ENCODE measurements at regions not wholly inside any gene's neighbourhood (a gene's known extent, or its start where the extent isn't known, plus 50 kb on each side); places are given as distances from the start of the nearest gene placed in this dataset.
"Not testable (repeated sequence)": the region's sequence is repeated elsewhere in the genome, so short reads cannot be mapped to it uniquely, and the experiment has no call there.

GRCh38 chr10:91005276-91005675 lies 84.4 kb upstream of the ANKRD1 start:
- not testable (repeated sequence) for DNase-seq

DNA sequence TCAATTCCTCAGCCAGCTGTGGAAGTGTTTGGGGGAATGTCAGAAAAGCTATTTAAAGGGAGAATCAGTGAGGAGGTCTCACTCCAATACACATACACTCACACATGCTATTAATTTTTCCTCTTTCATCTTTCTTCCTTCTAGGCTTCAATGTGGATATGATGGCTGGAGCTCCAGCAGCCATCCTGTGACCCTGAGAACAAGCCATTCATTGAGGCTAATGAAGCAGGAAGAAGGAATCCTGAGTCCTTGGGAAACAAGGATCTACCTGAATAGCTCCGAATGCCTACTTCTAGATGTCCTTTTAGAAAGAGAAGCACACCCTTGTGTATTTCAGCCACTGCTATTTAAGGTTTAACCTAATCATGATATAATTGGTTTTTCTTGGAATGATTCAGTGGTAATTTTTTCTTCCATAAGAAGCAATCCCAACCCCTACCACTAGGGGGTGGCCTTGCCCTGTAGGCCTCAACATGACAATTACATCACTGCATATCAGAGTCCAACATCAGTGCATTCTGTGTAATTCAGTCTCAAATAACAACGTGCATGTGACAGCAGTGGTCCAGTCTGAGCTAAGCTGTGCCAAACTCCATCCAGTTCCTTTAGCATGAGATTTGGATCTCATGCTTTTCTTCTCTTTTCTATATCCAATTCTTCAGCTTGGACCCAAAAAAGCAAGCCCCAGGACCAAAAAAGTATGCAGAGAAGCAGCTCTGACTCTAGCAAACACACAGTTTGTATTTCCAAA lies 85.3 kb upstream of the ANKRD1 start:
- DNase-seq = peak in 1 of 2 experiments; percentile 0

DNA sequence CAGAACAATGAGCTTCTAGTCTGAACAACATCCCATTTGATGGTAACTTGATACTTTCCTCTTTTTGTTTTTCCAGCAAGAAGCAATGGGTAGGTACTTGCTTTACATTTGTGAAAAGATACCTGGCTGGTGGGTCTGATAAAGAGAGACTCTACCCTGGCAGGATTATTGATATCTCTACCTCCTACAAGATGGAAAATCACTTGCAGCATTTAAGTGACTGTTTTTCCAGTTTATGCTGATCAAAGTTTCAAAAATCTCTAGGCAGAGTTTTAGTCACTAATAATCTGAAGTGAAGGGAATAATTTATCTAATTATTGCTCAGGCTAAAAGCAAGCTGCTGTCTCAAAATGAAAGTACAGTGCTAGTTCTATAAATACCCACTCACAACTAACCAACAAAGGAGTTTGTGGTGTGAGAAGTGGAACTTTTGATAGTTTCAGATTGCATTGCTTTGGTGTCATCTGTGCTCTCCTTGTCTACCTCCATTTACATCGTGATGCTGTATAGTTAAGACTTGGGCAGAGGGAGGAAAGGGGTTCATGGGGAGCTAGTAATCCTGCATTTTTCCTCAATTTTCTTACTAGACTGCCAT lies 86.0 kb upstream of the ANKRD1 start:
- DNase-seq = no peak

DNA sequence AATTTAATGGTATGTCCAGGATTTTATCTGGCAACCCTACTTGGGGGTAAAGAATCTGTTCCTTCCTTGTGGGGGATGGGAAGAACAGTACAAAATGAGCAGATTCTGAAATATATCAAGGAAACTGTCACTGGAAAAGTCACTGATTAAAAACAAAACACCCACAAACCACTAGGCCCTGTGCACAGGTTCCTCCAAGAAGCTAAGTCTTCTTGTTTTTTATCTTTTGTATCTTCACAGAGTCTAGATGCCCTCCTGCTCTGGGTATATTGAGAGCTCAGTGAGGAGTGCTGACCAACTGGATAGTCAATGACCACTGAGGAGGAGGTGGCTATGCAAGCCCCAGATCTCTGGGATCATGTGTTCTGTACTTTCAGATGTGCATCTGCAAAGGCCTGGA lies 86.8 kb upstream of the ANKRD1 start:
- DNase-seq = no peak

DNA sequence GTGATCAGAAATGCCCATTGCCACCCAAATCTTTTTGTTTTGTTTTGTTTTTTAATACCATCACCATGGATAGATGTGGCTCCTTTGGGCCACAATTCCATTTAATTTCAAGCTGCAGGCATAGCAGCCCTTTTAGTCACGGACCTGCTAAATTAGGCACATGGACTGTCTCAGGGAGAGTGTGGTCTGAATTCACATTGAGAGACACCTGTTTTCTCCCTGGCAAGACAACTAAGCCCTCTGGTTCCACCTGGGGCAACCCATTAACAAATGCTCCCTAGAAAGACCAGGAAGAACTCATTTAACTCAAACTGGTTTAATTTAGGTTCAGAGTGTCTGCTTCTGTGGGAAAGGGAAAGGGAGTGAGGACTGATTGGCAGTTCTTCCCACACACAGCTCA lies 88.2 kb upstream of the ANKRD1 start:
- no peak for DNase-seq

DNA sequence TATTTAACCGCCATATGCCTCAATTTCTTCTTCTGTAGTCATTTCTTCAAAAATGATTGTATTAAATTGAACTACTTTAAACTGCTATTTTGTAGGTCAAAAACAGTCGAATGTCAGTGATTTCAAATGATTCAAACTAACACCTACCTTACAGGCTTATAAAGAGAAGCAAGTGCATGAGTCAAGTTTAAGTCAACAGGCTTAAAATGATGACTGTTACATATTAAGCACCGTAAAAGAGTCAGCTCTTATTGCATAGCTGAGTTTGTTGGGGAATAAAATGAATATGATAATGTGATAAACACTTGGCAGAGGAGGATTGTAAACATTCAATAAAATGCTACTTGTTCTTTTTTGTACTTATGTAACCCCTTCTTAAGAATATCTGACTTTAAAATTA lies 90.1 kb upstream of the ANKRD1 start:
- DNase-seq = no peak

DNA sequence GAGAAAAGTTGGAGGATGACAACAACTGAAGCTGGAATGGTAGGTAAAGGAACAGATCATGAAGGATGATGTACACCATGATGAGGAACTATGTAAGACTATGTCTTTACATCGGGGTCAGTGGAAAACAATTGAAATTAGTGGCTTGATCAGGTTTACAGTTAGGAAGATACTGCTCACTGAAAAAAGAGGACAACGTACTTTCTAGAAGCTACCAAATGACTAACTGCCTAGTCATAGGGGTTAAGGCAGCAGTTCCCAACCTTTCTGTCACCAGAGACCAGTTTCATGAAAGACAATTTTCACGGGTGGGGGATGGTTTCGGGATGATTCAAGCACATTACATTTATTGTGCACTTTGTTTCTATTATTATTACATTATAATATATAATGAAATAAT lies 91.6 kb upstream of the ANKRD1 start:
- DNase-seq = no peak

GRCh38 chr10:91013985-91014384 lies 93.1 kb upstream of the ANKRD1 start:
- DNase-seq = no peak

DNA sequence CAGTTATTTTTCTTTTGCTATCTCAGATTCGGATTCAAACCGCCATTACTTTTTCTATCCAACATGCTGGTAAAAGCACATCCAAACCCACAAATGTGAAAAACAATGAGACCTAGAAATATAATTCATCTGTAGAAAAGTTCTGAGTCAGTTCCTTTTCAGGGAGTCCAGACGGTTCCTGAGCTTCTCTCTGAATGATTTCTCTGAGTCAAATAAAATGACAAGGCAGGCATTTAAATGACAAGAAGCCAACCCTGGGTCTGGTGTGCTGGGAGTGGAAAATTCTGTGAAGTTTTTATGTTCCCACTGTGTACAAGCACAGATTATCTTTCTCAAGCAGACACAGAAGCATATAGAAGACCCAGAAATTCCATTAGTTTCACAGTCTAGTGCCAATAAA lies 96.3 kb upstream of the ANKRD1 start:
- no peak for DNase-seq

- DNase-seq = no peak
Measured at GRCh38 chr10:91021901-91022300, 101.0 kb upstream of the ANKRD1 start.

DNA sequence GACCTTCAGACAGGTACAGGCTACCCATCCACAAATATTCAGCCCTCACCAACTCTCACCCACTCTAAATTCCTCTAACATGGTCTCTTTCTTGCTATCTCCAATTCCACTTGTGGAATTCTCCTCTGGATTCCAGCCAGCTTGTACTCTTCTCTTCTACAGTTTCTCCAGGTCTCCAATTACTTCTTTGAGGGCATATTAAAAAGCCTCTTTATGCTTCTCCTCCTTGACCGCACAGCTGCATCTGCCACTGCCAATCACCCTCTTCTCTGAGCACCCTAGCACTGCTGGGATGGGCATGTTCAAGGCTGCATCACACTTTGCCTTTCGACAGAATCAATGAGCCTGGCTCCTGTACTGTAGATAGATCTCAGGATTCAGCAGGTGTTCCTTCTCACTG lies 101.5 kb upstream of the ANKRD1 start:
- no peak for DNase-seq

DNA sequence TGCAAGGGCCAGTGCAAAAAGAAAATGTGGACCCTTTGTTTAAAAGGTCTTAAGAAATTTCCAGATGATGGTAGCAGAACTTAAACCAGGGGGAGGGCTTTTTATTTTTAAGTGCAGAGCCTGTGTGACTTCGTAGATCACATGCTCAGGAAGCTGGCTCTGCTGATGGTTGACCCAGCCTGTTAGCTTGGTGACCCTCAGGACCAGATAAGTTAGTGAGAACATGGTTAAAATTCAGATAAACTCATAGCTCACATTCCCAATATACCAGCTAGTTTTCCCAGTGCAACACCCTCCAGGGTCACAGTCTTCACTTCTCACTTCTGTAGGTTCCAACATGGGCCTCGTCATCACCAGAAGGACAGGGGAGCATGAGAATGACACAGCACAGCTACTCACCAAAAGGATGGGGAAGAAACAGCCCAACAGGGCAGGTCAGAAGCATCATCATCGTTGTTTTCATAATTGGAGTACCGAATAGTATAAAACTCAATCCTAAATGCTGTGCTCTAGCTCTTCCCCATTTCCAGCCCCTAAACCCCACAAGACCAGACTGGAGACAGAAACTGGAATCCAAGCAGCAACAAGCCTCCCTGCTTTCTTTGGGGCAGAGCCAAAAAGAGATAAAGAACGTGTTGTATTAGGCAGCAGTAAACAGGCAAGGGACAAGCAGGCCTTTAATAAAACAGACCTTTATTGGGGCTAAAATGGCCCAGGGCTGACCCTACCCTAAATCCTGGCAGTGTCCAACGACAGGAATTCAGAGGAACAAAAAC lies 102.2 kb upstream of the ANKRD1 start:
- DNase-seq = no peak

DNA sequence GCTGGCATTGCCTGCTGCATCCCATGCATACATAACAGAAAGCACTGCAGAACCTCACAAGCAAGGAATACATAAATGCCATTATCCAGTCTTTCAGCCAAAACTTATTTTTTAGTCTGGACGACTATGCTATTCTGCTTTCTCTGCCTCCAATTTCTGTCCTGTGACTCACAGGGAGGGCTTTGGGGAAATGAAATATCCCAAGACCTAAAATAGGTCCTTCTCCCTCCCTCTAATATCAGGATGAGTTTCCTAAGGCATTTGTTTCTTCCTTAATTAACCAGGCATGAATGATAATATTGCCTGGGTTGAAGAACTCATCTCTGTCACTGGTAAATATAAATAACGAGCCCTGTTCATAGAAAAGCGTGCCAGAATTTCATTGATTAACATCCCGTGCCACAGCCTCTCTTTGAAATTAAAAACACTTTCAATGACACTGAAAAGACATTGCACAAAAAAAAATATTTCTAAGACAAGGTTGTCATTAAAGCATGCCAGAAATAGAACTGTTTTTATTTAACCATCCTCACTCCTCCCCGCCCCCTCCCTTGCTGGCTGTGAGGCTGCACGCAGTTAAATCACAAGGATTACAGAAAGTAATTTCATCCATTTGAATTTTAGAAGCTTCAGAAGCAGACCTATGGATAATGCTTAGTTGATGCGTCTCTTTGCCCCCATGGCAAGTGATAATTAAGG lies 103.0 kb upstream of the ANKRD1 start:
- no peak for DNase-seq

- no peak for DNase-seq
Measured at GRCh38 chr10:91024541-91024940, 103.7 kb upstream of the ANKRD1 start.

DNA sequence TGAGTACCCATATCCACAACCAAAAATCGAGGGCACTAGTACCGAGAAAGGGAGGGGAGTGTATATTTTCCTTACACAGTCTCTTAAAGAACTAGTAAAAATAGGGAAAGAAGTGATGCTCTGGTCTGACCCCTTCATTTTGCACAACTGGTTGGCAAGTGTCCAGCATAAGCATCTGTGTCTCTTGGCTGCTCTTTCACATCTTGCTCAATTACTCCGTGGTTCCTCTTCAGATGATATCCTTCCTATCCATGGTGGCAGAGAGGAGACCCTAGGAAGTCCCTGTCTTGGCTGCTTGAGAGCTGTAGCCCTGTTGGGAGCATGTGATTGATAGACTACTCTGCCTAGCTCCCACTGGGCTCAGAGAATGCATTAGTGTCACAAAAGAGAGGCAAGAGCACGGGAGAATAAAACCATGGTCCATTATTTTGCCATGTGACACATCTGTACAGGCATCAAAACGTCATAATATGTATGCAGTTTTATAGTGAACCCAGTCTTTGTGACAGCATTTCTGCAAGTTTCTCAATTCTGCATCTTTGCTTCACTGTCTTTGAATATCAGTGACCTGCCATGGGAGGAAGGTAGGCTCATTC lies 111.8 kb upstream of the ANKRD1 start:
- DNase-seq = no peak

- DNase-seq = no peak
Measured at GRCh38 chr10:91033324-91033950, 112.5 kb upstream of the ANKRD1 start.

DNA sequence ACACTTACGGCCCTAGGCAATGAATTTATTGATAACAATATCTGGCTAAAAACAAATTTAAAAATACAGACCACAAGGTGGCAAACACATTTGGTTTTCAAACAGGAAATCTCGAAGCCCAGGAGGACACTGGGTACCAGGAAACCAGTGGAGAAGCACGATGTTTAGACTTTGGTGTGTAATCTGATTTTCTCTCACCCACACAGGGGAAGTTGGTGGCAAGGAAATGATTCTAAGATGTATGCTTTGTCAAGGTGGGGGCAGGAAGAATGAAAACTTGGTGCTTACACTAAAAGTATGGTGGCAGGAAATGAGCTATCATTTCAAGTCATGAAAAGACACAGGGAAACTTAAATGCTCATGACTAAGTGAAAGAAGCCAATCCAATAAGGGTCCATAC lies 113.2 kb upstream of the ANKRD1 start:
- no peak for DNase-seq

DNA sequence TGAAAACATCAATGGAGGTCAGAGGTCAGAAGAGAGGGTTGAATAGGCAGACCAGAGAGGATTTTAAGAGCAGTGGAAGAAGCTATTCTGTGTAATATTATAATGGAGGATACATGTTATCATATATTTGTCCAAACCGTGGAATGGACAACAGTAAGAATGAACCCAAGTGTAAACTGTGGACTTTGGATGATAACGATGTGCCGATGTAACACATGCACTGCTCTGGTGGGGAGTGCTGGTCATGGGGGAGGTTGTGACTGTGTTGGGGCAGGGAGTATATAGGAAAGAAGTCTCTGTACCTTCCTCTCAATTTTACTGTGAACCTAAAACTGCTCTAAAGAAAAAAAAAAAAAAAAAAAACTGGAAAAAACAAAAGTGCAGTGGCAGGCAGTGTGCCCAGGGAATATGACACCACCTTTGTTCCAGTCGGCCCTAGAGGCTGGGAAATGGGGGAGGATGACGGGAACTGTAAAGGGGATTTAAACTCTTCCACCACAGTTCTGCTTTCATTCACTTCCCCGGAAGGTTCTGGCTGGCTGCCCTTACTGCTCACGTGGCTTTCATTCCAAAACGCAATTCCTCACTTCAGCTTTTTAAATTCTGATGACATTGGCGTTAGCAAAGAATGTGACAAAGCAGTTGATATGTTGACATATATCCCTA lies 113.7 kb upstream of the ANKRD1 start:
- no peak for DNase-seq

DNA sequence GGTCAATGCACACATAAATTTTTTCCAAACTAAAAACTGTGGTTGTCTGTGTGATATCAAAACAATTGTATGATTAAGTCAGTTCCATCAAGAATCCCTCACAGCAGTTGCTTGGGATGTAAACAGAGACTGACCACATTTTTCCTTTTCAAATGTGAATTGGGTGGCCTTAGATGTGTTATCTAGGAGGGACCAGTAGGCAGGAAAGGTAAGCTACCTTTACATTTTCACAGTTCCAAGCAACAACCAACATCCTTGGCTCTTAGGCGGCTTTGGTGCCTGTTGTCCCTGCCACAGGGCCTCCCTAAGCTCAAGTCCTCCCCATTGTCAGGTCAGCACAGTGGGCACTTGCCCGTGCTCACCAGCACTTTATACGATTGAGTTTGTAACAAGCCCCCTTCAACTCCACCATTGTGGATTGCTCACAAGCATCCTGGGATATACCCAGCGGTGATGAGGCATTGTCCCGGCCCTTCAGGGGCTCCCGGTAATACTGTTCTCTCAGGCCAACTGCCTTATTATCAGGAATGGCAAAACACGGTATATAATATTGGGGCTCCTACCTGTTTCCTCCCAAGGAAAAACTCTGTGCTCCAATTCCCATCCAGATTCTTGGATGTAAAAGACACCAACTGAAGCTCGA lies 114.9 kb upstream of the ANKRD1 start:
- no peak for DNase-seq

- DNase-seq = no peak
Measured at GRCh38 chr10:91036807-91037411, 116.0 kb upstream of the ANKRD1 start.

DNA sequence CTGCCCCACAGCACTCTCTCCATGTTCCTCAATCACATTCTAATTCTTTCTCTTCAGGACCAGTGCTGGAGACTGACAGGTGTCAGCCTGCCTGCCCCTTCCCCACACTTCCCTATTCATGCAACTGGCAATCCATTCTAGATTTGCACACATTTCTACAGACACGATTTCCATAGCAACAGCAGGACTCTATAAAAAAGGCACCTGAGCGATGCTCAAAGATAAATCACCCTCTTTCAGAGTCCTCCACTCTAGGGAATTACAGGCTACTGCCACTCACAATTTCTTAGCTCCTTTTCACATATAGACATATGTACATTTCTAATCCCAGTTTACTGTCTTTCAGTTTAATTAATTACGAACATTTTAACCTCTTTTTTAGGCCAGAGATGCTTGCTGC lies 118.1 kb upstream of the ANKRD1 start:
- DNase-seq = no peak
